OCI-M1 (cell line): ENCODE measurements at regions not wholly inside any gene's neighbourhood (a gene's known extent, or its start where the extent isn't known, plus 50 kb on each side); places are given as distances from the start of the nearest gene placed in this dataset.
A peak's percentile ranks its signal among the peaks of the same experiment; 100 is the strongest.

Source experiments
- DNase-seq: peaks from one replicate; lab custom pipeline; 2025; lab: John Stamatoyannopoulos, UW

DNA sequence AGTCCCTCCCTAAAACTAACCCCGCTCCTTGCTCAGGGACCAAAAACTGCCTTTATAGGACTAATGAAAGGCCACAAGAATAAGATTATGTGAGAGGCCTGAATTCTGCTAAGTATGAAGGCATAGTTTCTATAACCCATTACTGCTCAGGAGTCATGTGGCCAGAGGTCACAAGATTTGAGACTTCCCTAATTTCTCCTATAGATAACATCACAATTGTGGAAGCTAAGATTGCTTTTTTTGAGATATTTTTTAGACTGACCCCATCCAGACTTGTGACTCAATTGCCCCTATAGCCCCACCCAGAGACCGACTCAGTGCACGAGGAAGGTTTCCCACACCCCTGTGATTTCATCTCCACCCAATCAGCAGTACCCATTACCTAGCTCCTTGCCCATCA is 504.1 kb upstream of the GOT2 start:
- DNase-seq, result peak; percentile 5

GRCh38 chr16:59236804-59237458 is 502.8 kb upstream of the GOT2 start:
- no peak for DNase-seq

- no peak for DNase-seq
Measured at GRCh38 chr16:59224401-59224800, 490.3 kb upstream of the GOT2 start.

DNA sequence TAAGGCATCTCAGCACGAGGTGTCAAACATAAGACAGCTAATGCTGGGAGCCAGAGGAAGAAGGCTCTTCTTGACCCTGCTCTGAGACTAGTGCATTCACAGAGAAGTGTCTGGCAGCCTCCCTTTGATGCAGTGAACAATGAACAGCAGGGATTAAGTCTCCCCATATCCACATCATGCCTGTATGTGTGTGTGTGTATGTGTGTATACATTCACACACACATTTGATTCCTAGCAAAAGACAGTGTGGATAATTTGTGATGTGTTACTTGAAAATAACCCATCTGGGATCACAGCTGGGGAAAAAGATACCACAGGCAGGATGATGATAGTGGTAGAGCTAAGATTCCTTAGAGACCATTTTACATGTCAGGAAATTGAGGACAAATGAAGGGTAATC is 485.9 kb upstream of the GOT2 start:
- no peak for DNase-seq

DNA sequence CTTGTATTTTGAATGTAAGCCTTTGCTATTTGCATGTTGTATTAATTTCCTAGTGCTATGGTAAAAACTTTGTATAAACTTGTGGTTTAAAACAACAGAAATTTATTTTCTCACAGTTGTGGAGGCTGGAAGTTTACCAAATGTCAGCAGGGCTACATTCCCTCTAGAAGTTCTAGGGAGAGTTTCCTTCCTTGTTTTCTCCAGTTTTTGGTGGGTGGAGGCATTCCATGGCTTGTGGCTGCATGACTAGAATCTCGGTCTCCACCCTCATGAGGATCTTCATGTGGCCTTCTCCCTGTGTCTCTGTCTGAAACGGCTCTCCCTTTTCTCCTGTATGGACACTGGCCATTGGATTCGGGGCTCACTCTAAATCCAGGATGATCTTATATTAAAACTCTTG is 482.2 kb upstream of the GOT2 start:
- no peak for DNase-seq

DNA sequence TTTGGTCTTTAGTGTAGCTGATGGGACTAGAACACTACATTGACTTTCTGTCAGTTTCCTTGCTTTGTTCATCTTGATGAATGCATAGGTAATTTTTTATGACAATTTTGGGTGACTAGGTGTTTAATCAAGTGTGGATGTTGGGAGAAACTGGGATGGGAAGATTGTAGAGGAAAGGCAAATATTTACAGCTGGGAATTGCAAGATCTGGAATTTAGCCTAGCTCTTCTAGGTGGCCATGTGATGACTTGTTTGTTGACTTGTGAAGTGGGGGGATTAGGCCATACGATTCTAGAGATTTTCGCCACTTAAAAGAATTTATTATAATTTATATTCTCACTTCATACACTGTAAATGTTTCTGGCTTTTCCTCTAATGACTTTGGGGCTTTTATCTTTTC is 480.3 kb upstream of the GOT2 start:
- DNase-seq, result no peak

- DNase-seq, result peak; percentile 59
Measured at GRCh38 chr16:59213952-59214351, 479.8 kb upstream of the GOT2 start.

DNA sequence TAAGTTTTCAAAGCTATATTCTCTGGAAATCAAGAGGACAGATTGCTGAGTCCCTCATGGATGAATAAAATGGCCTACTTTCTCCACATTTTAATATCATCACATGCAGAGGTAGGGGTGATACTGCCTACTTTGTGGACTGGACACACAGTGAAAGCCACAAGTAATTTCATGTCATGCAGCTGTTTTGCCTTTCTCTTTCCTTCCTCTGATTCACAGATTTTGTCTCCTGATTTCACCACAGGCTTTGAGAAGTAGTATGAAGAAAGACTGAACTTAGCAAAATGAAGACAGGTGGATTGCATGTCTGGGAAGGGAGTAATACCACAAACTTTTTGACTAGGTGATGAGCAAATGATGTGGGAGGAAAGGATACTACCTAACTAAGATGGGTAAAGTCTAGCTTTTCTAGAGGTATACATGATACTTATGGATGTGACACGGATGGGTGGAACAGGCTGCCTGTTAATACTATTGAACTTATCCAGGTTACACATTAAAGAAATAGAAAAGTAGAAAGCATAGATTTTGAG is 478.4 kb upstream of the GOT2 start:
- DNase-seq, result peak; percentile 4

DNA sequence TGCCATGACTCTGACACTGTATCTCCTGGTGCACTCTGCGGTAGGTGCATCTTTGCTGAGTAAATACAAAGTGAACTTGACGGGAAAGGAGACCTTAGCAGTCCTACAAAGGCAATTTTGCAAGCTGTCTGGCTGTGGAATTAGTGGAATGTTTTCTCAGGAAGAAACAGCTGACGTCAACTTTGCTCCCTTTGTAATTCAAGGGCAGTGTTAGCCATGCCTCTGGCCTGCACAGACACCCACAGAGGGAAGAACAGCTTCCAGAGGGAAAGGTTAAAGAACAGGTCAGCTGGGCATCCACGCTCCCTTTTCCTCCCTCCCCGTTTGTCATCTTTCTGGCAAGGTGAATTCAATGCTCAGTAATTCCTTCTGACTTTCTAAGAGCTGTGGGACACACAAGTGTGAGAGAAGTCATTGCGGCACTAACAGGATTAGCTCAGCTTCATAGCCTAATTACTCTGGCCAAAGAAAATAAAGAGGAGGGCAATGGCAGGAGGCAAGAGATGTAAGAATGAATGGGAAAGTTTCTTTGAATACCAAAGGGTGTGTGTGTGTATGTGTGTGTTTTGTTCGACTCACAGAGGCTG is 476.9 kb upstream of the GOT2 start:
- no peak for DNase-seq

DNA sequence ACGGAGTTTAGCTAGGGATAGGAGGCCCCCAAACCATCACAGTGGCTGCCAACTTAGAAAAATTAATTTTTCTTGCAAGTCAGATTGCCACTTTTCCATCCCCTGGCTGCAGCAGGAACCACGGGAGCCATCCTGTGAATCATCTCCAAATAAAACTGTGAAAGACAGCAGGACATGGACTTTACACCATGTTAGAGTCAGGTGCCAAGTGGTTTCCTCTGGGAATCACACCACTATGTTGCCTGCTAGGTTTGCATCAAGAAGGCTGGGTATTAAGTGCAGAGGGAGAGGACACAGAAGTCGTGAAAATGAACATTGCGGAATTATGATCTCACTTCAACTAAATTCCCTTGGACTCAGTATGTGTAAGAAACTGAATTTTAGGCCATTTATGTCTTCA is 471.3 kb upstream of the GOT2 start:
- DNase-seq, result no peak

- no peak for DNase-seq
Measured at GRCh38 chr16:59204589-59204988, 470.5 kb upstream of the GOT2 start.

DNA sequence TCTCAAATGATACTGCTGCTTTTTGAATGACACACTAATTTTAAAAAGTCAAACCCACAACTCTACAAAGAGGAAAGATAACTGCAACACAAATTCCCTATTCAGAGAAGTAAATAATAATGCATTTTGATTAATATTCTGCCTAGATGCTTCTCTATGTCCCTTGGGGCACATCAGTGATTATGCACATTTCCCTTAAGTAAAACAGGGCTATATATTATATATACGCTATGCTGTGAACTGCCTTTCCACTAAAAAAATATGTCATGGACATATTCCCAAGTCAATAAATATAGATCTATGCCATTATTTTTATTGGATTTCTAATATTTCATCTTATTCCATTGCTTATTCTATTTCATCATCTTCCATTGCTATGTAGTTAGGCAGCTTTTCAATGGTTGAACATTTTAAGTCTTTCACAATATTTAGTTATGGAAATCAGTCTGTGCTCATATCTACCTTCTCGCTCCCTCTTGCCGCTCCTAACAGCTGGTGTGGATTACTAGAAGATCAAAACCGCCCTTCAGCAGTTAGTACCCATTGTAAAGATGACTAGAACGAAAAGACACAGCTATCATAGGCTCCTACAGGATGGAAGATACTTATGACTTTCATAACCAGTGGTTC is 468.2 kb upstream of the GOT2 start:
- no peak for DNase-seq

DNA sequence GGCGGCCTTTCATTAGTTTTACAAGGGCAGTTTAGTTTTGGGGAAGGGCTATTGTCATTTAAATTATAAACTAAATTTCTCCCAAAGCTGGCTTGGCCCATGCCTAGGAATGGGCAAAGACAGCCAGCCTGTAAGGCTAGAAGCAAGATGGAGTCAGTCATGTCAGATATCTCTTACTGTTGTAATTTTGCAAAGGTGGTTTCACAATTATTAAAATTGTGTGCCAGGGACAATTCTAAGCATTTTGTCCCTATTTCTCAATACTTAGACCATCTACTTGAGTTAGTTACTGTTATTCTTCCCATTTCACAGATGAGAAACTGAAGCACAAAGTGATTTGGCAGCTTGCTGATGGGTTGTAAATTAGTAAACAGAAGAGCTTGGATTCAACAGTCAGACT is 467.7 kb upstream of the GOT2 start:
- DNase-seq, result no peak

GRCh38 chr16:59201160-59201559 is 467.0 kb upstream of the GOT2 start:
- DNase-seq, result no peak

GRCh38 chr16:59198487-59198886 is 464.4 kb upstream of the GOT2 start:
- DNase-seq, result no peak

DNA sequence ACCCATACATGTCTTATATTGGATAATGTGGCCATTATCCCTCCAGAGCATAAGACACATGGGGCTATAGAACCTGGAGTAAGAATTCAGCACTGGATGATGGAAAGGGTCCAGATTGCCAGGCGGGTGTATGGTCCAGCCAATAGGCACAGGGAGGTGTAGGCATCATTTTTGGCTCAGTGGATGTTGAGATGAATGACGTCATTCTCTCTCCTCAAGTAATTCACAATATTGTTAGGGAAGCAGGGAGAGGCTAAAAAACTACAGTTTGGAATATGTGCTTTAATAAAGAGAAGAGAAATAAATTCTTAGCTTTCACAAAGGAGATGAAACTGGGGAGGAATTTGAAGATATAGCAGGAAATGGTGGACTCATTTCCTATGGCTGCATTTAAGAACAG is 461.1 kb upstream of the GOT2 start:
- no peak for DNase-seq

GRCh38 chr16:59193637-59194036 is 459.5 kb upstream of the GOT2 start:
- DNase-seq, result no peak

DNA sequence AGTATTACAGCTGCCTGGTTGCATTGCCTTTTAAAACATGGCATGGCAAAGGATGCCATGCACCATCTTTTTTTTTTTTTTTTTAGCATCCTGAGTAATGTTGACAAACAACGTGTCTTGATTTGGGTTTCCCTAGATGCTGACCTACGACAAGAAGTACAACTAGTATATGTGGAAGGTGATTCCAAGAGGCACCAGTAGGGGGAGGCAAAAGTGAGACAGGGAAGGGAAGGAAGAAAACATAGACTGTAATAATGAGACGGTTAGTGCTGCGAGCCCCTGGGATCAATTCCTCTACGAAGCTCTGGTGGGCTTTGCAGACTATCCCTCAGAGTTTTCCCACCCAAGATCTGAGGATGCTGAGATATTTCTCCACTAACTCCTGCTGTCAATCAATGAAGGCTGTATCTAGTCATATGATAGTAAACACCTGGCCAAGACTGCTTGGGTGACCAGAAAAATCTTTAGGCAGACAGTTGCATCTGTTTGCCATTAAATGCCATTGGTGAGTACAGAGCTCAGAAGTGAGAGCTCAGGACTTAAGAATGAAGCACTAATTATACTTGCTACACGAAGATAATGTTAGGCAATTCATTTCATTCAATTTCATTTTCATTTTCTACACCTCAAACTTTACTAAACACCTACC is 458.6 kb upstream of the GOT2 start:
- DNase-seq, result peak; percentile 70

GRCh38 chr16:59190731-59191130 is 456.6 kb upstream of the GOT2 start:
- DNase-seq, result no peak

GRCh38 chr16:59188029-59188428 is 453.9 kb upstream of the GOT2 start:
- no peak for DNase-seq

DNA sequence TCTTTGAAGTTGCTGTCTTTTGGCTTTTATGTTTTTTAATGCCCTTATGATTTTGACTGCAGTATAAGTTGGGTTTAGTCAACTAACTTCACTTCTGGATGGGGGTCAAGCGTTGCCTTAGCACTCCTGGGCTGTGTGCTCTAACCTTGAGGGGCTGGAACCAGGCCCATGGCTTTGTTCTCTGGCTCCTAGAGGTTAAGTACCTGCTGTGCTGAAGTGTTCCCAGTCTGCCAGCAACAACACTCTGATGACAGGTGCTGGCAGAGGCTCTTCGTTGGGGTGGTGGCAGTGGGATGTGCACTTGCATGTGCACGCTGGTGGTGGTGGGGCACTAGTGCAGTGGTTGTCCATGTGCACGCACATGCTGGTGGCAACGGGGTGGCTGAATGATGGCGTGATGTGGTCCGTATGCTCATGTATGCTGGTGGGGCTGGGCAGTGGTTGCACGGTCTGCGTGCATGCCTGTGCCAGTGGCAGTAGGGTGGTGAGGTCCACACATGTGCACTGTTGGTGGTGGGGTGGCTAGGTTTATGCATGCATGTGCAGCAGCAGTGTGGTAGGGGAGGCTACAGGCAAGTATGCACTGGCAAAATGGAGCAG is 447.8 kb upstream of the GOT2 start:
- DNase-seq, result no peak

GRCh38 chr16:59180083-59180476 is 446.0 kb upstream of the GOT2 start:
- no peak for DNase-seq
